Activated T-cell treated with anti-CD3 and anti-CD28 coated beads, Interleukin-2, amount 50 U/mL, for 72 hours (primary cell): ENCODE measurements at regions not wholly inside any gene's neighbourhood (a gene's known extent, or its start where the extent isn't known, plus 50 kb on each side); places are given as distances from the start of the nearest gene placed in this dataset.

Experiments used
- ATAC-seq, 2 donors: fragments of 150-1000 bp; cut with Tn5 transposase; replicated peaks in 1 of 2; 2 replicates each; pipeline ENCODE4 v1.10.0; 2021; ENCODE audit warnings: moderate library complexity in 2 of 2, mild to moderate bottlenecking in 1 of 2
- DNase-seq, 2 donors: peaks; one replicate each; pipeline ENCODE4 v3.0.0; 2021 to 2022; ENCODE audit warnings: mixed read lengths in 1 of 2
- H3K27ac Mint-ChIP-seq: one replicate; pipeline ENCODE4 v1.8.0; 2022; ENCODE audit warnings: mild to moderate bottlenecking, moderate library complexity, mixed read lengths
- H3K27me3 Mint-ChIP-seq: one replicate; pipeline ENCODE4 v1.8.0; 2022; ENCODE audit warnings: low read depth, mixed read lengths
- H3K36me3 Mint-ChIP-seq, 2 donors: one replicate each; pipeline ENCODE4 v1.8.0; 2022; ENCODE audit warnings: mixed read lengths in 2 of 2, mild to moderate bottlenecking in 1 of 2; ENCODE audit not compliant: insufficient read depth in 2 of 2
- H3K4me1 Mint-ChIP-seq: one replicate; pipeline ENCODE4 v1.8.0; 2022; ENCODE audit warnings: low read depth, mixed read lengths
- H3K4me3 Mint-ChIP-seq, 2 donors: one replicate each; pipeline ENCODE4 v1.8.0; 2022; ENCODE audit warnings: mild to moderate bottlenecking in 2 of 2, mixed read lengths in 2 of 2, moderate library complexity in 2 of 2
- H3K9me3 Mint-ChIP-seq, 2 donors: one replicate each; pipeline ENCODE4 v1.8.0; 2022; ENCODE audit warnings: mixed read lengths in 2 of 2

DNA sequence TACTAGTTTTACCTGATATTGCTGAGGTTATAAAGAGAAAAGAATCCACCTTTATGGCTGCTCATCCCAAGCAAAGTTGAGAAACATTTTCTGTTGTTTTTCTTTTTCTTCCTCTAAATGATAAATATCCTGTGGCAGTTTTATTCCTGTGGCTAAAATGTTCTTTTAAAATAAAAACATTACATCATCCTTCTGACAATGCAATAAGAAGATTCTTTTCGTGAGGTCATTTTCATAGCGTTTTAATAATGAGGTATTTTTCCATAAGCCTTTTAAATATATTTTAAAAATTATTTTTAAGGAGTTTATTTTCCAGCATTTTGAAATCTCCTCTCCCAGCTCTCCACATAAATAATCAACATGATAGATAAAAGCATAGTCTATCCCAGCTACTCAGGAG lies 52.8 kb upstream of the EPB41L3 start:
- ATAC-seq (no peak), DNase-seq (no peak)
- H3K27ac Mint-ChIP-seq: no peak overlapping the region
- H3K27me3 Mint-ChIP-seq: peaks cover 16% of the 10 kb centered on the region
- no peaks in the 10 kb centered on the region for H3K4me1 Mint-ChIP-seq
- peaks cover 0 to 3% of the 10 kb centered on the region in 2 donors for H3K9me3 Mint-ChIP-seq
- H3K4me3 Mint-ChIP-seq: no peak overlapping the region
- no peaks in the 10 kb centered on the region for H3K36me3 Mint-ChIP-seq
